COLO668 (cell line): ENCODE measurements at regions not wholly inside any gene's neighbourhood (a gene's known extent, or its start where the extent isn't known, plus 50 kb on each side); places are given as distances from the start of the nearest gene placed in this dataset.
"Not testable (repeated sequence)": the region's sequence is repeated elsewhere in the genome, so short reads cannot be mapped to it uniquely, and the experiment has no call there.

ENCODE experiments used
- DNase-seq: peaks from one replicate; lab custom pipeline; 2025; ENCODE audit not compliant: unreplicated experiment; lab: John Stamatoyannopoulos, UW

- no peak for DNase-seq
These were observed 171.8 kb upstream of the NTF3 start for GRCh38 chr12:5260086-5260485.

GRCh38 chr12:5260591-5261086 is 171.3 kb upstream of the NTF3 start:
- no peak for DNase-seq

- DNase-seq = no peak
These were observed 169.5 kb upstream of the NTF3 start for GRCh38 chr12:5262450-5262849.

GRCh38 chr12:5262885-5263284 is 169.0 kb upstream of the NTF3 start:
- DNase-seq = no peak

GRCh38 chr12:5264006-5264405 is 167.9 kb upstream of the NTF3 start:
- peak; percentile 23 for DNase-seq

- DNase-seq = no peak
These were observed 164.1 kb upstream of the NTF3 start for GRCh38 chr12:5267603-5268423.

GRCh38 chr12:5268424-5269210 is 163.3 kb upstream of the NTF3 start:
- DNase-seq = no peak

GRCh38 chr12:5269846-5270245 is 162.1 kb upstream of the NTF3 start:
- no peak for DNase-seq

- DNase-seq = no peak
These were observed 159.7 kb upstream of the NTF3 start for GRCh38 chr12:5272018-5272785.

- DNase-seq = no peak
These were observed 158.2 kb upstream of the NTF3 start for GRCh38 chr12:5273709-5274108.

- DNase-seq = peak; percentile 21
These were observed 155.5 kb upstream of the NTF3 start for GRCh38 chr12:5276327-5276880.

GRCh38 chr12:5280086-5280485 is 151.8 kb upstream of the NTF3 start:
- no peak for DNase-seq

- not testable (repeated sequence) for DNase-seq
These were observed 141.5 kb upstream of the NTF3 start for GRCh38 chr12:5290368-5290767.

- DNase-seq = no peak
These were observed 139.3 kb upstream of the NTF3 start for GRCh38 chr12:5292651-5293050.

- no peak for DNase-seq
These were observed 138.1 kb upstream of the NTF3 start for GRCh38 chr12:5293773-5294172.

GRCh38 chr12:5294274-5295070 is 137.4 kb upstream of the NTF3 start:
- no peak for DNase-seq

- DNase-seq = no peak
These were observed 136.8 kb upstream of the NTF3 start for GRCh38 chr12:5295151-5295550.

- DNase-seq = no peak
These were observed 135.9 kb upstream of the NTF3 start for GRCh38 chr12:5295996-5296395.

- no peak for DNase-seq
These were observed 130.4 kb upstream of the NTF3 start for GRCh38 chr12:5301539-5301938.

- peak; percentile 5 for DNase-seq
These were observed 126.5 kb upstream of the NTF3 start for GRCh38 chr12:5305425-5305824.
